Esophagus squamous epithelium (tissue), 5 donors: ENCODE measurements at regions not wholly inside any gene's neighbourhood (a gene's known extent, or its start where the extent isn't known, plus 50 kb on each side); places are given as distances from the start of the nearest gene placed in this dataset.

ENCODE experiments used
- DNase-seq: peaks from one replicate; lab custom pipeline; 2025; lab: John Stamatoyannopoulos, UW
- H3K27ac ChIP-seq, 4 donors: fragments of 200-600 bp; sonication (generic); one replicate each; pipeline ENCODE4 v1.5.1; 2016 to 2019; ENCODE audit warnings: mild to moderate bottlenecking in 1 of 4
- H3K27me3 ChIP-seq, 4 donors: fragments of 200-600 bp; sonication (generic); 1 replicate in 3 of 4; 2 replicates in 1 of 4; pipeline versions ENCODE4 v1.5.1 to v1.6.0; 2017 to 2021; ENCODE audit warnings: antibody characterized with exemption in 1 of 4
- H3K36me3 ChIP-seq, 3 donors: fragments of 200-600 bp; sonication (generic); one replicate each; pipeline ENCODE4 v1.5.1; 2016 to 2019
- H3K4me1 ChIP-seq, 3 donors: fragments of 200-600 bp; sonication (generic); one replicate each; pipeline ENCODE4 v1.5.1; 2017 to 2019
- H3K4me3 ChIP-seq, 4 donors: fragments of 200-600 bp; sonication (generic); 1 replicate in 3 of 4; 2 replicates in 1 of 4; pipeline ENCODE4 v1.5.1; 2016 to 2019; ENCODE audit warnings: mild to moderate bottlenecking in 2 of 4, moderate library complexity in 1 of 4
- H3K9me3 ChIP-seq, 3 donors: fragments of 200-600 bp; sonication (generic); one replicate each; pipeline ENCODE4 v1.5.1; 2016 to 2019
- POLR2A ChIP-seq, 4 donors: fragments of 450-650 bp; IDR thresholded peaks; one replicate each; pipeline ENCODE4 v1.6.1; 2017; ENCODE audit warnings: antibody characterized with exemption in 4 of 4, mild to moderate bottlenecking in 4 of 4, moderate library complexity in 3 of 4
- WGBS, 2 donors: methylation state at CpG; one replicate each; pipeline ENCODE4 v1.1.5; 2018; 5-methylcytosine and 5-hydroxymethylcytosine counted together
- intact Hi-C: fragments of 100-400 bp; cut with DNase I; formaldehyde crosslinking; loops from one replicate; pipeline ENCODE4 v1.15.0; 2022
- TF ChIP-seq, protein P1 (sequence below), 6 experiments: fragments of 450-650 bp in 4 of 6; fragments of 200-600 bp in 2 of 6; sonication (generic) in 2 of 6; IDR thresholded peaks; one replicate each; pipeline ENCODE4 v1.5.1; 2016 to 2019; ENCODE audit warnings: antibody characterized with exemption in 6 of 6, mild to moderate bottlenecking in 4 of 6, moderate library complexity in 4 of 6
- donor health status: DM: yes; HTN: yes; CAD: no.

DNA sequence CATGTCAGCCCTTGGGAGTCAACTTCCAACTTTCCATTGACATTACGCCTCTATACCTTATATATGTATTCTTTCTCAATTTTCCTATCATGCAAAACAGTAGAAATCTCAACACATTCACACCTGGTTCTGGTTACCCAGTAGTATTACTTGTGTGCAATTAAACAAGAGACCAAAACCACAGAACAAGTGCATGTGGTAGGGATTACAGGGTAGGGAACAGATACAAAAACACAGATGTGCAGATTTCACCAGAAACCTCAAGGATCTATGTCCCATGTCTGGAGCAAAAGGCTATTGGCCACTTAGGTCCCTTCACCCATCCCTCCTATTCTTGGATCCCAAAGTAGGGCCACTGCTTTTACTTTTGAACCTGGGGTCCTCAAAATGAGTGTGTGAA is 143.6 kb upstream of the ZCCHC13 start:
- H3K27me3 ChIP-seq, result no peaks in the 10 kb centered on the region
- H3K36me3 ChIP-seq, result no peaks in the 10 kb centered on the region
- H3K4me1 ChIP-seq, result no peaks in the 10 kb centered on the region
- H3K27ac ChIP-seq, result no peak overlapping the region
- no peak for DNase-seq
- intact Hi-C loops, result no loop called here
- WGBS, 2 donors, result 100% methylated on average over 1 of the region's 1 CpG
- no peaks in the 10 kb centered on the region for H3K9me3 ChIP-seq
- no peak overlapping the region for H3K4me3 ChIP-seq
- TF ChIP-seq, protein P1, sequence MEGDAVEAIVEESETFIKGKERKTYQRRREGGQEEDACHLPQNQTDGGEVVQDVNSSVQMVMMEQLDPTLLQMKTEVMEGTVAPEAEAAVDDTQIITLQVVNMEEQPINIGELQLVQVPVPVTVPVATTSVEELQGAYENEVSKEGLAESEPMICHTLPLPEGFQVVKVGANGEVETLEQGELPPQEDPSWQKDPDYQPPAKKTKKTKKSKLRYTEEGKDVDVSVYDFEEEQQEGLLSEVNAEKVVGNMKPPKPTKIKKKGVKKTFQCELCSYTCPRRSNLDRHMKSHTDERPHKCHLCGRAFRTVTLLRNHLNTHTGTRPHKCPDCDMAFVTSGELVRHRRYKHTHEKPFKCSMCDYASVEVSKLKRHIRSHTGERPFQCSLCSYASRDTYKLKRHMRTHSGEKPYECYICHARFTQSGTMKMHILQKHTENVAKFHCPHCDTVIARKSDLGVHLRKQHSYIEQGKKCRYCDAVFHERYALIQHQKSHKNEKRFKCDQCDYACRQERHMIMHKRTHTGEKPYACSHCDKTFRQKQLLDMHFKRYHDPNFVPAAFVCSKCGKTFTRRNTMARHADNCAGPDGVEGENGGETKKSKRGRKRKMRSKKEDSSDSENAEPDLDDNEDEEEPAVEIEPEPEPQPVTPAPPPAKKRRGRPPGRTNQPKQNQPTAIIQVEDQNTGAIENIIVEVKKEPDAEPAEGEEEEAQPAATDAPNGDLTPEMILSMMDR (IDR thresholded peaks at IDR 0.05), result no peak
- no peak for TF ChIP-seq POLR2A (IDR thresholded peaks at IDR 0.05)

DNA sequence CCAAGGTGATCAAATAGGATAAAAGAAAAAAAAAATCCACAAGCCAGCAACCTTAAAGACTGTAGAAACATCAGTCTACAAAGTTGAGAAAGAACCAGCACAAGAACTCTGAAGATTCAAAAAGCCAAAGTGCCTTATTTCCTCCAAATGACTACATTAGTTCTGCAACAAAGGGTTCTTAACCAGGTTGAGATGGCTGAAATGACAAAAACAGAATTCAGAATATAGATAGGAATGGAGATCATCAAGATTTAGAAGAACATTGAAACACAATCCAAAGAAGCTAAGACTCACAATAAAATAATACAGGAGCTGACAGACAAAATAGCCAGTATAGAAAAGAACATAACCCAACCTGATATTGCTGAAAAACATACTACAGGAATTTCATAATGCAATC is 156.5 kb upstream of the ZCCHC13 start:
- Histone ChIP-seq H3K4me3 (no peak overlapping the region), H3K4me1 (no peaks in the 10 kb centered on the region), H3K9me3 (peaks cover 0 to 6% (median 0%) of the 10 kb centered on the region in 3 donors), H3K27ac (no peak overlapping the region), H3K36me3 (no peaks in the 10 kb centered on the region), H3K27me3 (peaks cover 0 to 6% (median 2%) of the 10 kb centered on the region in 4 donors)
- no peak for DNase-seq
- intact Hi-C loops, result no loop called here
- TF ChIP-seq, protein P1 (IDR thresholded peaks at IDR 0.05), result no peak
- TF ChIP-seq POLR2A (IDR thresholded peaks at IDR 0.05), result no peak

DNA sequence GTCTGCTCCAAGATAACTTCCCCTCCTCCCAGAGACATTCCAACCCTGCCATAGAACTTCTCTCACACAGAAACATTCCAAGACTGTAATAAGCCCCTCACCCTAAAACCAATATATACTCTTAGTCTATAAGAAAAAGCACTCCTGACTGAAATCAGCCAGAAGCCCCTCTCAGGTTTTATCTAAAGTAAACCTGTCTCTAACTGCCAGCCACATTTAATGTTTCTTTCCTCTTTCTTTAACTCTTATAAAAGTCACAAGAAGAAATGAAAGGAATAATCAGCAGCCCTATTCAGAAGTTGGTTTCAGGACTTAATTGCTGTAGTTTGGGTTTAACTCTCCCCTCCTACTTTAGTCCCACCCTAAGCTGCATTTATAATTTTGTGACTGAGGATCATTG is 165.0 kb upstream of the ZCCHC13 start:
- Histone ChIP-seq H3K4me1 (no peaks in the 10 kb centered on the region), H3K27ac (no peak overlapping the region), H3K4me3 (no peak overlapping the region), H3K27me3 (no peaks in the 10 kb centered on the region), H3K36me3 (no peaks in the 10 kb centered on the region), H3K9me3 (peaks cover 0 to 7% (median 0%) of the 10 kb centered on the region in 3 donors)
- no peak for DNase-seq
- TF ChIP-seq POLR2A (IDR thresholded peaks at IDR 0.05), result no peak
- TF ChIP-seq, protein P1 (IDR thresholded peaks at IDR 0.05), result no peak
- intact Hi-C loops, result no loop called here

DNA sequence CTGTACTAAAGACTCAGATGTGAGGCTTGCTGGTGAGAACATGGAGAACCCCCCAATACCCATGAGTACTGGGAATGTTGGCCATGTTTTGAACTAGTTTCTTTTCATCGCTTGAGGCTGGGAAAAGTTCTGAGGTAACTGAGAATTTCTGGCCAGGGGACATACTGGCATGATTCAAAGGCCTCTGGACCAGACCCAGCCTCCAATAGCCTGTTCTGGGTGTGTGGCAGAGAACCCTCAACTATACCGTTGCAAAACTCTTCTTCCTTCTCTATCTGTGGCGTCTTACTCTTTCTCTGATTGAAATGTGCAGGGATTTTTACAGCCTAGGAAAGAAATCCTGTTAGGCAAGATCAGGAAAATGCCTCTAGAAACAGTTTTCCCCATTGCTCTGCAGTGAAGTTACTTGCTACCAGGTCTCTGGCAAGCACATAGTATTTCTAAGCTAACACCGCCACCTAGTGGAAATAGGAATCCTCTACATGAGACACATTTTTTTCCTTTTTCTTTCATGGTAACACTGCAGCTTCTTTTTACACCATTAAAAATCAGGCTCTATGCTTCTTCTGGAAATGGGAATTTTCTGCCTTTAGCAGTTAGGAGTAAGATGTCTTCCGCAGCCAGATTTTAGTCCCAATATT is 170.7 kb upstream of the ZCCHC13 start:
- 28 to 34% methylated on average over 5 of the region's 5 CpGs for WGBS, 2 donors
- intact Hi-C loops, result loop anchor here (5.0 kb wide), 1 partner anchor 276 kb away; no protein-coding TSS in a partner anchor
- Histone ChIP-seq H3K27me3 (no peaks in the 10 kb centered on the region), H3K36me3 (no peaks in the 10 kb centered on the region), H3K27ac (no peak overlapping the region), H3K4me1 (no peaks in the 10 kb centered on the region), H3K4me3 (no peak overlapping the region), H3K9me3 (no peaks in the 10 kb centered on the region)
- no peak for DNase-seq
- no peak for TF ChIP-seq POLR2A (IDR thresholded peaks at IDR 0.05)
- TF ChIP-seq, protein P1 (IDR thresholded peaks at IDR 0.05), result peak; percentile 56 to 79 (median 66)

DNA sequence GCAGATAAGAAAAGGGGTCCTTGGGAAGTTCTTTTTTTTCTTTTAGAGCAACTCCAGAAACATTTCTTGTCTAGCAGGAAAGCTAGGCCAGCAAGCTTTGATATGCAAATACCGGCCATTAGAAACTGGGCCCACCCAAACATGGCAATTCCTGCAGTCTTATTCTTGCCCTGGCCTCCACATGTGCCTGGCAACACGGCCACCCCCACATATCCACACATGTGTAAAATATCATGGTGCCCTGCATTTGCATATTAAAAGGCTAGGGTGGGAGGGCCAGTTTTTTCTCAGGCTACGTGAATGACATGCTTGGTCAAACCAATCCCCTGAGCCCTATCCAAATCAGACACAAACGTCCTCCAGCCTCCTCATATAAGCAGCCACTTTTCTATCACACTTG is 171.7 kb upstream of the ZCCHC13 start:
- 61 to 83% methylated on average over 3 to 4 of the region's 4 CpGs for WGBS, 2 donors
- intact Hi-C loops, result loop anchor here (5.0 kb wide), 1 partner anchor 275 kb away; no protein-coding TSS in a partner anchor

More for the DNA sequence above, 171.7 kb upstream of the ZCCHC13 start:
- H3K4me1 ChIP-seq, result no peaks in the 10 kb centered on the region
- H3K4me3 ChIP-seq, result no peak overlapping the region
- no peak for DNase-seq
- H3K9me3 ChIP-seq, result no peaks in the 10 kb centered on the region
- no peaks in the 10 kb centered on the region for H3K27me3 ChIP-seq
- no peak overlapping the region for H3K27ac ChIP-seq
- TF ChIP-seq POLR2A (IDR thresholded peaks at IDR 0.05), result no peak
- TF ChIP-seq, protein P1 (IDR thresholded peaks at IDR 0.05), result no peak
- no peaks in the 10 kb centered on the region for H3K36me3 ChIP-seq
